VCaP (cell line): ENCODE measurements at regions not wholly inside any gene's neighbourhood (a gene's known extent, or its start where the extent isn't known, plus 50 kb on each side); places are given as distances from the start of the nearest gene placed in this dataset.

ENCODE experiments used
- H3K27ac ChIP-seq: fragments of 450-650 bp; 2 replicates; pipeline ENCODE4 v1.5.1; 2017
- TF ChIP-seq, protein P1 (sequence below): fragments of 450-650 bp; conservative IDR thresholded peaks from 2 replicates; pipeline ENCODE4 v1.5.1; 2017; ENCODE audit warnings: mild to moderate bottlenecking, moderate library complexity

DNA sequence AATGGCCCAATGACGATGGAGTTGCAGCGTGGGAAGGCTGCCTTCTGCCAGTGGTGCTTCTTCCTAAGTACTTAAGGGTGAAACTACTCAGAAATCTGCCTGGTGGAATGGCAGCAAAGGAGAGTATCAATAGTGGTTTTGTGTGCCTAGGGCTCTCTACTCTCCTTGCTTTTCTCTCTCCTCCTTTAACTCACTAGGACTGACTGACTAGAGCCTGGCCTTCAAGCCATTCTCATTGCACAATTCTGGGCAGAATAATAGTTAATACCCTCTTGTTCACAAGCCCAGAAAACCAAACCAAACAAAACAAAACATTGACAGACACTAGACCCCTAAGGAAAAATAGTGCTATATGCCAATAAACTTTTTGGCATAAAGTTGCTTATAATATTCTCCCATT is 171.2 kb upstream of the PTGFR start:
- no peak overlapping the region for H3K27ac ChIP-seq
- TF ChIP-seq, protein P1, sequence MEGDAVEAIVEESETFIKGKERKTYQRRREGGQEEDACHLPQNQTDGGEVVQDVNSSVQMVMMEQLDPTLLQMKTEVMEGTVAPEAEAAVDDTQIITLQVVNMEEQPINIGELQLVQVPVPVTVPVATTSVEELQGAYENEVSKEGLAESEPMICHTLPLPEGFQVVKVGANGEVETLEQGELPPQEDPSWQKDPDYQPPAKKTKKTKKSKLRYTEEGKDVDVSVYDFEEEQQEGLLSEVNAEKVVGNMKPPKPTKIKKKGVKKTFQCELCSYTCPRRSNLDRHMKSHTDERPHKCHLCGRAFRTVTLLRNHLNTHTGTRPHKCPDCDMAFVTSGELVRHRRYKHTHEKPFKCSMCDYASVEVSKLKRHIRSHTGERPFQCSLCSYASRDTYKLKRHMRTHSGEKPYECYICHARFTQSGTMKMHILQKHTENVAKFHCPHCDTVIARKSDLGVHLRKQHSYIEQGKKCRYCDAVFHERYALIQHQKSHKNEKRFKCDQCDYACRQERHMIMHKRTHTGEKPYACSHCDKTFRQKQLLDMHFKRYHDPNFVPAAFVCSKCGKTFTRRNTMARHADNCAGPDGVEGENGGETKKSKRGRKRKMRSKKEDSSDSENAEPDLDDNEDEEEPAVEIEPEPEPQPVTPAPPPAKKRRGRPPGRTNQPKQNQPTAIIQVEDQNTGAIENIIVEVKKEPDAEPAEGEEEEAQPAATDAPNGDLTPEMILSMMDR: no peak

- H3K27ac ChIP-seq: no peak overlapping the region
- TF ChIP-seq, protein P1: no peak
These were observed 167.7 kb upstream of the PTGFR start for GRCh38 chr1:78322928-78323680.

- no peak overlapping the region for H3K27ac ChIP-seq
- TF ChIP-seq, protein P1: no peak
These were observed 165.5 kb upstream of the PTGFR start for GRCh38 chr1:78325293-78325692.

GRCh38 chr1:78329475-78329874 is 161.3 kb upstream of the PTGFR start:
- no peak overlapping the region for H3K27ac ChIP-seq
- TF ChIP-seq, protein P1: no peak

- TF ChIP-seq, protein P1: no peak
These were observed 159.0 kb upstream of the PTGFR start for GRCh38 chr1:78331799-78332198.

DNA sequence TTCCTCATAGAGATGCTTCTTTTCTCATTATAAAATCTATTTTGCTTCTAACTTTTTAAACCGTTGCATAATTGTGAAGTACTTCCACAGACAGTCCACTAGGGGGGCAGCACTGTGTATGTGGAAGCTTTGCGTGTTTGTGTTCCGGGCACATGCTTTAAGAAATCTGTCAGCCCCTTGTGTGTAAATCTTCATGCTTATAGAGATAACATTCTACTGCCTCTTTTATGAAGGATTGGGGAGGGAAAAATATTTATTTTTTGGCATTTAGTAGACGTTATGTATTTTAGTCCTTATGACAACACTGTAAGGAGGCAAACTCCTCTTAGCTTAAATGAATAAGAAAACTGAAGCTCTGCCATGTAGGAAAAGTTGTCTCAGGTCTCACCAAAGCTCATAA is 157.3 kb upstream of the PTGFR start:
- TF ChIP-seq, protein P1: peak; percentile 87

More at GRCh38 chr1:78331799-78332198, 159.0 kb upstream of the PTGFR start:
- H3K27ac ChIP-seq: no peak overlapping the region

GRCh38 chr1:78334114-78334513 is 156.7 kb upstream of the PTGFR start:
- TF ChIP-seq, protein P1: no peak
- H3K27ac ChIP-seq: no peak overlapping the region

More for the DNA sequence above, 157.3 kb upstream of the PTGFR start:
- H3K27ac ChIP-seq: no peak overlapping the region
